Gastroesophageal sphincter (tissue), 4 donors: ENCODE measurements at regions not wholly inside any gene's neighbourhood (a gene's known extent, or its start where the extent isn't known, plus 50 kb on each side); places are given as distances from the start of the nearest gene placed in this dataset.

ENCODE experiments used
- ATAC-seq: fragments of 150-250 bp; one replicate; pipeline ENCODE4 v1.9.1; 2016; ENCODE audit warnings: mild to moderate bottlenecking, moderate library complexity
- H3K27ac ChIP-seq, 4 donors: fragments of 200-600 bp; sonication (generic) in 3 of 4; 1 replicate in 3 of 4; 2 replicates in 1 of 4; pipeline ENCODE4 v1.5.1; 2016 to 2019
- H3K27me3 ChIP-seq: fragments of 200-600 bp; sonication (generic); one replicate; pipeline ENCODE4 v1.5.1; 2019
- H3K36me3 ChIP-seq, 2 donors: fragments of 200-600 bp; sonication (generic); one replicate each; pipeline ENCODE4 v1.5.1; 2019; ENCODE audit warnings: control low read depth in 1 of 2
- H3K4me1 ChIP-seq, 3 donors: fragments of 200-600 bp; sonication (generic); 1 replicate in 2 of 3; 2 replicates in 1 of 3; pipeline ENCODE4 v1.5.1; 2016 to 2019; ENCODE audit warnings: control low read depth in 2 of 3
- H3K4me3 ChIP-seq, 2 donors: fragments of 200-600 bp; sonication (generic); one replicate each; pipeline ENCODE4 v1.5.1; 2019; ENCODE audit warnings: mild to moderate bottlenecking in 1 of 2, moderate library complexity in 1 of 2
- H3K9me3 ChIP-seq, 3 donors: fragments of 200-600 bp; sonication (generic); one replicate each; pipeline ENCODE4 v1.5.1; 2017 to 2019; ENCODE audit warnings: control low read depth in 2 of 3
- EP300 ChIP-seq: sonication (generic); formaldehyde crosslinking; IDR thresholded peaks from one replicate; pipeline ENCODE4 v1.6.1; 2017; ENCODE audit warnings: antibody characterized with exemption, mild to moderate bottlenecking
- POLR2A ChIP-seq, 2 donors: fragments of 450-650 bp; IDR thresholded peaks; one replicate each; pipeline ENCODE4 v1.6.1; 2017; ENCODE audit warnings: antibody characterized with exemption in 2 of 2, mild to moderate bottlenecking in 2 of 2, moderate library complexity in 1 of 2
- POLR2AphosphoS5 ChIP-seq: sonication (generic); formaldehyde crosslinking; IDR thresholded peaks from one replicate; pipeline ENCODE4 v1.6.1; 2017; ENCODE audit warnings: antibody characterized with exemption
- WGBS, 2 donors: methylation state at CpG; one replicate each; pipeline ENCODE4 v1.1.5; 2018; ENCODE audit warnings: low coverage in 1 of 2; 5-methylcytosine and 5-hydroxymethylcytosine counted together
- TF ChIP-seq, protein P1 (sequence below), 4 experiments: fragments of 200-600 bp in 2 of 4; fragments of 450-650 bp in 2 of 4; sonication (generic) in 1 of 4; IDR thresholded peaks; one replicate each; pipeline ENCODE4 v1.5.1; 2017 to 2019; ENCODE audit warnings: antibody characterized with exemption in 4 of 4, mild to moderate bottlenecking in 2 of 4, moderate library complexity in 2 of 4

DNA sequence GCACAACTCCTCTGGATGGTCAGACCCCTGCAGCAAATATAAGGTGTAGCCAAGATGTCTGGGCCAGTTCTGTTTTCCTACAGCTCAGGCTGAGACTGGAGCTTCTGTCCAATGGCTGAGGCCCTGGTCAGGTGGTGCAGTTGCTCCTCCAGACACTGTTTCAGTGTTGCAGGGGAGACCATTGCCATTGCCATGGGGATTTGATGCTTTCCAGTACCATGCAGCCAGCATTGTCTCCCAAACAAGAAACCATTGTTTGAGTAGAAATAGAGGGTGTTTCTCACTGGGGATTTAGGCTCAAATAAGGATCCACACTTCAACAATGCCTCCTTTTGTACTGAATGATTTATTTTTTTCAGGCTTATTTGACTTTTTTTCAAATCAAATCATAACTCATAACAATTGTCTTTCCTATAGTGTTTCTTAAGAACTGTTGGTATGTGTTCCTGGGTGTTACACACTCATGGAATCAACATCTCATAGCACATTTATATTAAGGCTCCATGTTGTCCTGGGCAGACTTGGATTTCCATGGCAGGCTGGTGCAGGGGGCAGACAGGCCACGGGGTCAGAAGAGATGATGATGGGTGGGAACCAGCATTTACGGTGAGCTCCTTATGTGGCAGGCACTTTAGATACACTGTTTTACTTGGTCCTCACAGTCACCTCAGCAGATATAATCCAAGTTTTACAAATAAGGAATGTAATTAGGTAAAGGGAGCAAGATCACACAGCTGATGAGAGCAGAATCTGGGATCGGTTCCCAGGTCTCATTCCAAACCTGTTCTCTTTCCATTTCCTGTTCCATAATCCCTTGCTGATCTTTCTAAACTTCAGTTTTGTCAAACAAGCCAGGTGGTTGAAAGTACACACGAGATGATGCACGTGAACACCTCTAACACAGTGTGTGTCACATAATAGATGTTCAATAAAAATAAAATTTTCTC is 95.9 kb upstream of the GNAQ start:
- H3K27ac ChIP-seq = no peak overlapping the region
- no peak for TF ChIP-seq EP300
- no peak overlapping the region for H3K4me3 ChIP-seq
- H3K9me3 ChIP-seq = peaks cover 0 to 4% (median 0%) of the 10 kb centered on the region in 3 donors
- peaks cover 0 to 7% (median 0%) of the 10 kb centered on the region in 3 donors for H3K4me1 ChIP-seq
- ATAC-seq = no peak
- 26 to 62% methylated on average over 3 to 5 of the region's 5 CpGs for WGBS, 2 donors
- no peaks in the 10 kb centered on the region for H3K27me3 ChIP-seq
- no peaks in the 10 kb centered on the region for H3K36me3 ChIP-seq

GRCh38 chr9:78123808-78124207 is 92.2 kb upstream of the GNAQ start:
- H3K9me3 ChIP-seq = peaks cover 0 to 4% (median 0%) of the 10 kb centered on the region in 3 donors

DNA sequence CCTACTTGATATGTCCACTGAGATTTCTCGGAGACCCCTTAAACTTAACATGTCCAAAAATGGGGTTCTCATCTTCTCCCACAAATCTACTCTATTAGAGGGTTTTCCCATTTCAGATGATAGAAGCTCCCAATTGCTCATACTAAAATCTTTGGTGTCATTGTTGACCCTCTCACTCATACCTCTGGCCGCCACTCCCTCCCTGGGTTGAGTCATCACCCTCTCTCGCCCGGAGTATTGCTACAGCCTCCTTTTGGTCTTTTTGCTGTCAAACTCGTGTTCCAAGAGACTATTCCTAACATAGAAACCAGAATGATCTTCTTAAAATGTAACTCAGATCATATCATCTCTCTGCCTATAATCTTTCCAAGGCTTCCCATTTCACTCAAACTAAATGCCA is 91.0 kb upstream of the GNAQ start:
- H3K27me3 ChIP-seq = no peaks in the 10 kb centered on the region
- no peaks in the 10 kb centered on the region for H3K4me1 ChIP-seq
- WGBS, 2 donors = 81 to 100% methylated on average over 2 to 5 of the region's 5 CpGs

More at GRCh38 chr9:78123808-78124207, 92.2 kb upstream of the GNAQ start:
- TF ChIP-seq, protein P1, sequence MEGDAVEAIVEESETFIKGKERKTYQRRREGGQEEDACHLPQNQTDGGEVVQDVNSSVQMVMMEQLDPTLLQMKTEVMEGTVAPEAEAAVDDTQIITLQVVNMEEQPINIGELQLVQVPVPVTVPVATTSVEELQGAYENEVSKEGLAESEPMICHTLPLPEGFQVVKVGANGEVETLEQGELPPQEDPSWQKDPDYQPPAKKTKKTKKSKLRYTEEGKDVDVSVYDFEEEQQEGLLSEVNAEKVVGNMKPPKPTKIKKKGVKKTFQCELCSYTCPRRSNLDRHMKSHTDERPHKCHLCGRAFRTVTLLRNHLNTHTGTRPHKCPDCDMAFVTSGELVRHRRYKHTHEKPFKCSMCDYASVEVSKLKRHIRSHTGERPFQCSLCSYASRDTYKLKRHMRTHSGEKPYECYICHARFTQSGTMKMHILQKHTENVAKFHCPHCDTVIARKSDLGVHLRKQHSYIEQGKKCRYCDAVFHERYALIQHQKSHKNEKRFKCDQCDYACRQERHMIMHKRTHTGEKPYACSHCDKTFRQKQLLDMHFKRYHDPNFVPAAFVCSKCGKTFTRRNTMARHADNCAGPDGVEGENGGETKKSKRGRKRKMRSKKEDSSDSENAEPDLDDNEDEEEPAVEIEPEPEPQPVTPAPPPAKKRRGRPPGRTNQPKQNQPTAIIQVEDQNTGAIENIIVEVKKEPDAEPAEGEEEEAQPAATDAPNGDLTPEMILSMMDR (IDR thresholded peaks at IDR 0.05) = no peak
- no peak for TF ChIP-seq POLR2AphosphoS5
- H3K4me3 ChIP-seq = no peak overlapping the region
- no peaks in the 10 kb centered on the region for H3K27me3 ChIP-seq
- ATAC-seq = no peak
- 60 to 86% methylated on average over 1 of the region's 1 CpG for WGBS, 2 donors
- H3K4me1 ChIP-seq = no peaks in the 10 kb centered on the region
- no peaks in the 10 kb centered on the region for H3K36me3 ChIP-seq
- H3K27ac ChIP-seq = no peak overlapping the region

DNA sequence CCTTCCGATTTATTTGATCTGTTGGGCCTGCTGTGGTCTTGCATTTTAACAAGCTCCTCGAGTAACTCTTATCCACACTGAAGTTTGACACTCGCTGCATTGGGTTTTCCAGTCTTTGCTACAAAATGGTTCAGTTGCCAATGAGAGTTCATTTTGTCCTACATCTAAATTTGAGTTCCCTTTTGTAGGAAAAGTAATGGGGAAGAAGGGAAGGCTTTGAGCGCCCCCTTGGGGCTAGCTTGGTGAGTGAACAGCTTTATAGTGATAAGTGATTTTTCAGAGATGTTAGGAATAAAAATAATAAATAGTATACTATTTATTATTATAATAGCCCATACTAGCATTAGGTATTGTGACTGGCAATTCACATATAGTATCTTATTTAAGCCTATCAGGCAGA is 89.9 kb upstream of the GNAQ start:
- TF ChIP-seq, protein P1 (IDR thresholded peaks at IDR 0.05) = peak; percentile 45 to 62 (median 50)
- no peak for TF ChIP-seq EP300
- Histone ChIP-seq H3K4me3 (no peak overlapping the region), H3K27ac (no peak overlapping the region), H3K27me3 (no peaks in the 10 kb centered on the region), H3K4me1 (no peaks in the 10 kb centered on the region), H3K9me3 (peaks cover 0 to 4% (median 0%) of the 10 kb centered on the region in 3 donors), H3K36me3 (no peaks in the 10 kb centered on the region)
- WGBS, 2 donors = 53 to 63% methylated on average over 3 to 4 of the region's 4 CpGs
- ATAC-seq = no peak

More for the DNA sequence above, 91.0 kb upstream of the GNAQ start:
- no peak overlapping the region for H3K4me3 ChIP-seq
- peaks cover 0 to 4% (median 0%) of the 10 kb centered on the region in 3 donors for H3K9me3 ChIP-seq
- no peak overlapping the region for H3K27ac ChIP-seq
- no peak for TF ChIP-seq POLR2AphosphoS5
- ATAC-seq = no peak
- H3K36me3 ChIP-seq = no peaks in the 10 kb centered on the region

- ATAC-seq = no peak
- TF ChIP-seq POLR2A (IDR thresholded peaks at IDR 0.05) (no peak), POLR2AphosphoS5 (no peak), EP300 (no peak)
- TF ChIP-seq, protein P1 (IDR thresholded peaks at IDR 0.05) = no peak
- Histone ChIP-seq H3K4me1 (no peaks in the 10 kb centered on the region), H3K36me3 (no peaks in the 10 kb centered on the region), H3K9me3 (peaks cover 0 to 4% (median 0%) of the 10 kb centered on the region in 3 donors), H3K27me3 (no peaks in the 10 kb centered on the region), H3K27ac (no peak overlapping the region), H3K4me3 (no peak overlapping the region)
- 42 to 62% methylated on average over 2 of the region's 2 CpGs for WGBS, 2 donors
Observed at GRCh38 chr9:78118742-78119473, 87.3 kb upstream of the GNAQ start.
